ENCODE measurements at regions not wholly inside any gene's neighbourhood (a gene's known extent, or its start where the extent isn't known, plus 50 kb on each side); places are given as distances from the start of the nearest gene placed in this dataset.

DNA sequence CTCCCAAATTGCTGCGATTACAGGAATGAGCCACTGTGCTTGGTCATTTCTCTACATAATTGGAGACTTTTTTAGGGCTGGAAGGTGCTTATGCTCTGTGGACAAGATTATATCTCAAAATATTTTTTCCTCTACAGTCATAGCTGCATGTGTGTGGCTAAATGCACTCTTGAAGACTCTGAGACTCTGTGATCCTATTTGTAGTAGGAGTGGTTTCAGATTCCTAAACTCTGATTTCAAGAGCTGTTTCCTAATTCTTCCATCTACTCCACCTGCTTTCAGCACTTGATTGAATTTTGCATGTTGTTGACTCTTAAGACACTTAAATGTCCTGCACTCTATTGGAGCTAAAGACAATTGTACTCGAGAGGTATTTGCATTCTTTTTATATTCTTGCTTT is 78.0 kb downstream of the KLF5 start:
- no peaks in the 10 kb centered on the region for H3K27me3 ChIP-seq (ENCODE audit: control insufficient read depth, insufficient read depth, low read length)
- TF ChIP-seq, protein P1, sequence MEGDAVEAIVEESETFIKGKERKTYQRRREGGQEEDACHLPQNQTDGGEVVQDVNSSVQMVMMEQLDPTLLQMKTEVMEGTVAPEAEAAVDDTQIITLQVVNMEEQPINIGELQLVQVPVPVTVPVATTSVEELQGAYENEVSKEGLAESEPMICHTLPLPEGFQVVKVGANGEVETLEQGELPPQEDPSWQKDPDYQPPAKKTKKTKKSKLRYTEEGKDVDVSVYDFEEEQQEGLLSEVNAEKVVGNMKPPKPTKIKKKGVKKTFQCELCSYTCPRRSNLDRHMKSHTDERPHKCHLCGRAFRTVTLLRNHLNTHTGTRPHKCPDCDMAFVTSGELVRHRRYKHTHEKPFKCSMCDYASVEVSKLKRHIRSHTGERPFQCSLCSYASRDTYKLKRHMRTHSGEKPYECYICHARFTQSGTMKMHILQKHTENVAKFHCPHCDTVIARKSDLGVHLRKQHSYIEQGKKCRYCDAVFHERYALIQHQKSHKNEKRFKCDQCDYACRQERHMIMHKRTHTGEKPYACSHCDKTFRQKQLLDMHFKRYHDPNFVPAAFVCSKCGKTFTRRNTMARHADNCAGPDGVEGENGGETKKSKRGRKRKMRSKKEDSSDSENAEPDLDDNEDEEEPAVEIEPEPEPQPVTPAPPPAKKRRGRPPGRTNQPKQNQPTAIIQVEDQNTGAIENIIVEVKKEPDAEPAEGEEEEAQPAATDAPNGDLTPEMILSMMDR (IDR thresholded peaks at IDR 0.05; ENCODE audit: insufficient read depth, low read length, severe bottlenecking) = no peak
- FAIRE-seq = no peak
- no peak for DNase-seq (ENCODE audit: low read depth)
- no peaks in the 10 kb centered on the region for H3K36me3 ChIP-seq (ENCODE audit: control insufficient read depth, insufficient read depth, low read length)
- no peak overlapping the region for H3K4me3 ChIP-seq (ENCODE audit: low read depth, low read length)

GRCh38 chr13:73133531-73133930 is 74.7 kb downstream of the KLF5 start:
- DNase-seq (ENCODE audit: low read depth) (peak; percentile 34), FAIRE-seq (no peak)
- TF ChIP-seq, protein P1 (IDR thresholded peaks at IDR 0.05; ENCODE audit: insufficient read depth, low read length, severe bottlenecking) = no peak
- Histone ChIP-seq H3K27me3 (ENCODE audit: control insufficient read depth, insufficient read depth, low read length) (no peaks in the 10 kb centered on the region), H3K4me3 (ENCODE audit: low read depth, low read length) (no peak overlapping the region), H3K36me3 (ENCODE audit: control insufficient read depth, insufficient read depth, low read length) (no peaks in the 10 kb centered on the region)

GRCh38 chr13:73131247-73131646 is 72.4 kb downstream of the KLF5 start:
- FAIRE-seq = no peak
- no peaks in the 10 kb centered on the region for H3K27me3 ChIP-seq (ENCODE audit: control insufficient read depth, insufficient read depth, low read length)

DNA sequence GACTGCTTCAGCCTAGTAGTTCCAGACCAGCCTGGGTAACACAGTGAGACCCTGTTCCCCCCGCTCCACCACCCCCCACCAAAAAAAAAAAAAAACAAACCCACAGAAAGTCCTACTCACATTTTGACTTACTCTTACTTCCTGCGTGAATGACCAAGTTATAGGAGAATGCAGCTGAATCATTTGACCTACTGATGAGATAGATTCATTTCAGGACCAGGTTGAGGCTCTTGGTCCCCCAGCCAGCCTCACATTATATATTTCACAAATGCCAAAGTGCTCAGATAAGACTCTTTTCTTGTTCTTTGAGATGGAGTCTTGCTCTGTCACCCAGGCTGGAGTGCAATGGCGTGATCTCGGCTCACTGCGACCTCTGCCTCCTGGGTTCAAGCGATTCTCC is 70.2 kb downstream of the KLF5 start:
- Histone ChIP-seq H3K4me3 (ENCODE audit: low read depth, low read length) (no peak overlapping the region), H3K36me3 (ENCODE audit: control insufficient read depth, insufficient read depth, low read length) (no peaks in the 10 kb centered on the region), H3K27me3 (ENCODE audit: control insufficient read depth, insufficient read depth, low read length) (no peaks in the 10 kb centered on the region)
- DNase-seq (ENCODE audit: low read depth) (no peak), FAIRE-seq (no peak)
- TF ChIP-seq, protein P1 (IDR thresholded peaks at IDR 0.05; ENCODE audit: insufficient read depth, low read length, severe bottlenecking) = no peak

More at GRCh38 chr13:73131247-73131646, 72.4 kb downstream of the KLF5 start:
- no peak for DNase-seq (ENCODE audit: low read depth)
- no peaks in the 10 kb centered on the region for H3K36me3 ChIP-seq (ENCODE audit: control insufficient read depth, insufficient read depth, low read length)
- TF ChIP-seq, protein P1 (IDR thresholded peaks at IDR 0.05; ENCODE audit: insufficient read depth, low read length, severe bottlenecking) = no peak
- no peak overlapping the region for H3K4me3 ChIP-seq (ENCODE audit: low read depth, low read length)
